Kidney epithelial cell (primary cell): ENCODE measurements at regions not wholly inside any gene's neighbourhood (a gene's known extent, or its start where the extent isn't known, plus 50 kb on each side); places are given as distances from the start of the nearest gene placed in this dataset.

ENCODE experiments used
- DNase-seq: peaks from one replicate; pipeline ENCODE4 v3.0.0-alpha.2; 2010; ENCODE audit warnings: low read depth
- H3K27me3 ChIP-seq: 2 replicates; pipeline ENCODE4 v1.6.0; 2011; ENCODE audit warnings: low read length; ENCODE audit not compliant: control insufficient read depth, insufficient read depth
- H3K36me3 ChIP-seq: 2 replicates; pipeline ENCODE4 v1.5.1; 2011; ENCODE audit warnings: low read length; ENCODE audit not compliant: control insufficient read depth, insufficient read depth
- H3K4me3 ChIP-seq: 2 replicates; pipeline ENCODE4 v1.5.1; 2011; ENCODE audit warnings: low read depth, mild to moderate bottlenecking, control low read depth, low read length
- CTCF ChIP-seq: IDR thresholded peaks from 2 replicates; pipeline ENCODE4 v1.5.1; 2011; ENCODE audit warnings: mild to moderate bottlenecking, moderate library complexity, low read length, control low read depth, inconsistent platforms; ENCODE audit not compliant: insufficient read depth, poor library complexity, severe bottlenecking

GRCh38 chr14:89476354-89476896, 59.4 kb upstream of the FOXN3 start:
- Histone ChIP-seq H3K27me3 (no peaks in the 10 kb centered on the region), H3K4me3 (no peak overlapping the region), H3K36me3 (no peaks in the 10 kb centered on the region)
- no peak for TF ChIP-seq CTCF
- no peak for DNase-seq

- Histone ChIP-seq H3K27me3 (no peaks in the 10 kb centered on the region), H3K4me3 (no peak overlapping the region), H3K36me3 (no peaks in the 10 kb centered on the region)
- DNase-seq = no peak
- TF ChIP-seq CTCF = no peak
Observed at GRCh38 chr14:89474464-89474863, 57.4 kb upstream of the FOXN3 start.

GRCh38 chr14:89473989-89474388, 57.0 kb upstream of the FOXN3 start:
- no peak for DNase-seq
- Histone ChIP-seq H3K4me3 (no peak overlapping the region), H3K27me3 (no peaks in the 10 kb centered on the region), H3K36me3 (no peaks in the 10 kb centered on the region)
- TF ChIP-seq CTCF = no peak

- Histone ChIP-seq H3K36me3 (no peaks in the 10 kb centered on the region), H3K4me3 (no peak overlapping the region), H3K27me3 (no peaks in the 10 kb centered on the region)
- TF ChIP-seq CTCF = no peak
- no peak for DNase-seq
Observed at GRCh38 chr14:89473569-89473968, 56.5 kb upstream of the FOXN3 start.

- H3K36me3 ChIP-seq = no peaks in the 10 kb centered on the region
- no peak for DNase-seq
Observed at GRCh38 chr14:89470401-89470800, 53.4 kb upstream of the FOXN3 start.

More at GRCh38 chr14:89470401-89470800, 53.4 kb upstream of the FOXN3 start:
- TF ChIP-seq CTCF = no peak
- Histone ChIP-seq H3K27me3 (no peaks in the 10 kb centered on the region), H3K4me3 (no peak overlapping the region)
